ENCODE measurements at regions not wholly inside any gene's neighbourhood (a gene's known extent, or its start where the extent isn't known, plus 50 kb on each side); places are given as distances from the start of the nearest gene placed in this dataset.

- TF ChIP-seq CTCF (conservative IDR thresholded peaks at IDR 0.05; ENCODE audit: low read length) = no peak
- TF ChIP-seq EZH2phosphoT487 (IDR thresholded peaks at IDR 0.05; ENCODE audit: borderline replicate concordance, low read depth, low read length) = no peak
These were observed 382.6 kb downstream of the SOX2 start for GRCh38 chr3:182094321-182094720.
